ENCODE measurements at regions not wholly inside any gene's neighbourhood (a gene's known extent, or its start where the extent isn't known, plus 50 kb on each side); places are given as distances from the start of the nearest gene placed in this dataset.
"Not testable (repeated sequence)": the region's sequence is repeated elsewhere in the genome, so short reads cannot be mapped to it uniquely, and the experiment has no call there.

GRCh38 chr20:29443819-29444218 is 1813.6 kb upstream of the DEFB115 start:
- H3K9me3 ChIP-seq, result 0 out of 3 replicates have a peak, but pooled peaks cover 3% of the 10 kb centered on the region
- H3K4me1 ChIP-seq, result no peaks in the 10 kb centered on the region
- 62% methylated on average over 3 of the region's 3 CpGs for WGBS (ENCODE audit: missing lambda C conversion rate)
- CTCF ChIA-PET, result interaction anchor here (1.0 to 2.5 kb wide), 3 partner anchors 14 to 1873 kb away, joined by 3 to 8 read pairs (median 5); no protein-coding TSS in a partner anchor
- POLR2A ChIA-PET, result no interaction called here
- FAIRE-seq (no peak), DNase-seq (ENCODE audit: low read depth in 1 of 2, low spot score in 1 of 2) (no peak), ATAC-seq (no peak)
- no peak overlapping the region for H3K27ac ChIP-seq
- TF ChIP-seq POLR2A (IDR thresholded peaks at IDR 0.05; ENCODE audit: low read length) (no peak), FOSL2 (IDR thresholded peaks at IDR 0.05) (no peak), FOSL2 (CRISPR knock-in tag; IDR thresholded peaks at IDR 0.05) (no peak), MAFK (IDR thresholded peaks at IDR 0.05; ENCODE audit: partially characterized antibody) (no peak), HOXB13 (CRISPR knock-in tag; IDR thresholded peaks at IDR 0.05; ENCODE audit: low read depth) (no peak), HOXB5 (CRISPR knock-in tag; IDR thresholded peaks at IDR 0.05) (no peak), TP53 (CRISPR knock-in tag; IDR thresholded peaks at IDR 0.05) (no peak), RFX5 (IDR thresholded peaks at IDR 0.05) (no peak), HEYL (CRISPR knock-in tag; IDR thresholded peaks at IDR 0.05) (no peak), JUN (IDR thresholded peaks at IDR 0.05) (no peak), CHD2 (IDR thresholded peaks at IDR 0.05; ENCODE audit: low read length, partially characterized antibody) (no peak), HMGXB4 (CRISPR knock-in tag; IDR thresholded peaks at IDR 0.05; ENCODE audit: borderline replicate concordance) (no peak), EP300 (IDR thresholded peaks at IDR 0.05) (no peak), CEBPB (IDR thresholded peaks at IDR 0.05) (no peak), RAD21 (conservative IDR thresholded peaks at IDR 0.05 in 1 of 2, IDR thresholded peaks at IDR 0.05 in 1 of 2) (no peak)
- H3K4me2 ChIP-seq, result peak overlapping the region; percentile 65
- no peak overlapping the region for H3K4me3 ChIP-seq

DNA sequence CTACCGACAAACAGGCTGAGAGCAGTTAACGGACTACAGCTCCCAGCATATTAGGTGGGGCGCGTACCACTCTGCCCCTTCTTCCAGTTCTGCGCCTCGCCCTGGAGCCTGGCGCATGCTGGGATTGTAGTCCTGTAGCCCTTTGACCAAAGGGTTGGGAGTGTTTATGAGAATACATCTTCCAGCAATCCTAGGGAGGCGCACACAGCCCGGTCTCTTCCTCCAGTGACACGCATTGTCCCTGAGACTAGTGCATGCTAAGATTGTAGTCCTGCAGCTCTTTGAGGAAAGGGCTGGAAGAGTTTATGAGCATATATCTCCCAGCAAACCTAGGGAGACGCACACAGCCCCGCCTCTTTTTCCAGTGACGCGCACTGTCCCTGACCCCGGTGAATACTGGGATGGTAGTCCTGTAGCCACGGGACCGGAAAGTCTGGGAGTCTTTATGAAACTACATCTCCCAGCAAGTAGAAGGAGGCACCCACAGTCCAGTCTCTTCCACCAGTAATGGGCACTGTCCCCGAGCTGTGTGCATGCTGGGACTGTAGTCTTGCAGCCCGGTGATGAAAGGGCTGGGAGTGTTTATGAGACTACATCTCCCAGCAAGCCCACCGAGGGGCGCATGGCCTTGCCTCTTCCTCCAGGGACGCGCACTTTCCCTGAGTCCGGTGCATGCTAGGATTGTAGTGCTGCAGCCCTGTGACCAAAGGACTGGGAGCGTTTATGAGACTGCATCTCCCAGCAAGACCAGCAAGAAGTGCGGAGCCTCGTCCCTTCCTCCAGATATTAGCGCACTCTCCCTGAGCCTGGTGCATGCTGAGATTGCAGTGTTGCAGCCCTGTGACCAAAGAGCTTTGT is 1812.2 kb upstream of the DEFB115 start:
- H3K27ac ChIP-seq, result peak overlapping the region; percentile 61 to 82
- DNase-seq (ENCODE audit: low read depth in 1 of 2, low spot score in 1 of 2) (peak; percentile 7 to 97), ATAC-seq (peak; percentile 100)
- not testable (repeated sequence) for H3K9me3 ChIP-seq, FAIRE-seq, H3K4me1 ChIP-seq
- peak; percentile 29; the same call in 1 of the 2 replicates for TF ChIP-seq MAX (IDR thresholded peaks at IDR 0.05)
- TF ChIP-seq, protein P1, sequence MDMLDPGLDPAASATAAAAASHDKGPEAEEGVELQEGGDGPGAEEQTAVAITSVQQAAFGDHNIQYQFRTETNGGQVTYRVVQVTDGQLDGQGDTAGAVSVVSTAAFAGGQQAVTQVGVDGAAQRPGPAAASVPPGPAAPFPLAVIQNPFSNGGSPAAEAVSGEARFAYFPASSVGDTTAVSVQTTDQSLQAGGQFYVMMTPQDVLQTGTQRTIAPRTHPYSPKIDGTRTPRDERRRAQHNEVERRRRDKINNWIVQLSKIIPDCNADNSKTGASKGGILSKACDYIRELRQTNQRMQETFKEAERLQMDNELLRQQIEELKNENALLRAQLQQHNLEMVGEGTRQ (IDR thresholded peaks at IDR 0.05), result peak; percentile 25; the same call in 1 of the 2 replicates
- TF ChIP-seq JUN (IDR thresholded peaks at IDR 0.05), result peak in 1 of 2 experiments; percentile 37; a peak in 1 of 5 replicates
- TF ChIP-seq POLR2A (IDR thresholded peaks at IDR 0.05; ENCODE audit: low read length), result peak; percentile 51
- 10% methylated on average over 22 of the region's 28 CpGs for WGBS (ENCODE audit: missing lambda C conversion rate)
- peak overlapping the region; percentile 79 for H3K4me2 ChIP-seq
- H3K4me3 ChIP-seq, result peak overlapping the region; percentile 50
- ChIA-PET POLR2A (interaction anchor here (0.6 to 1.0 kb wide), 3 partner anchors 14 to 29 kb away, joined by 3 read pairs; no protein-coding TSS in a partner anchor), CTCF (interaction anchor here (1.0 kb wide), 1 partner anchor 19 kb away, joined by 3 read pairs; no protein-coding TSS in a partner anchor)

DNA sequence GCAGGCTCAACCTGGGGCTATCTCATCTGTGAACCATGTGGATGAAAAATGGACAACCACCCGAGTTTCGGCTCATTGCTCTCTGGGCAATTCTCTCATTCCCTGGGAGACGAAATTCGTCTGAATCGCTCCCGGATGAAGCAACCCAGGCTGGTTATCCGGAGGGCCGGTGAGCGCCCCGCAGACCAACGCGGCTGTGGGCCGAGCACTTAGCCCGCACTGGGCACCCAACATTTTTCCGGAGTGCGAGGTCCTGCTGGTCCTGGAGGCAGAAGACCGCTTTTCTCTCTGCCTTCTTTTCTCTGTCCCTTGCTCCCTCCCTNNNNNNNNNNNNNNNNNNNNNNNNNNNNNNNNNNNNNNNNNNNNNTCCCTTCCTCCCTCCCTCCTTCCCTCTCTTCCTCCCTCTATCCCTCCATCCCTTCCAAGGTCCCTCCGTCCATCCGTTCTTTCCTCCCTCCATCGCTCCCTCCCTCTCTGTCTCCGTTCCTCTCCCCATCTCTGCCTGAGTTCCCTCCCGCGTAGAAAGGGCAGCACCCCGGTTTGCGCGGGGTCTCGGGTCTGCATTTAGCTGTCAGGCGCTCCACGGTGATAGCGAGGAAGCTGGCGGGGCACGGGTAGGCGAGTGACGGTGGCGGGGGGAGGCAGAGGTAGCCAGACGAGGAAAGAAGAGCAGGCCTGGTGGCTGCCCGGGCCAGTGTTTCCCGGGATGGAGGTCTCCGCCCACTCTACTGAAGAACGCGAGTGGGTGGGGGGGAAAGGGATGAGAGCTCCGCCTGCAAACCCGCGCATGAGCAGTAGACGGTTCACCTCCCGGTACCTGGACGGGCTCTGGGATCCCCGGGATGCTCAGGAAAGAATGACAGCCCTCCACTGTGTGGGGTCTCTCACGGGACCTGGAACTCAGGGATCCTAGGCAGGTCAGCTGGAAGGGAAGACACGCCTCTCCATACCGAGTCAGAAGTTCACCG is 1809.7 kb upstream of the DEFB115 start:
- ATAC-seq; DNase-seq (ENCODE audit: low read depth in 1 of 2, low spot score in 1 of 2); CTCF ChIA-PET; POLR2A ChIA-PET; FAIRE-seq; H3K27ac ChIP-seq; H3K4me1 ChIP-seq; H3K4me2 ChIP-seq; H3K9me3 ChIP-seq; H3K4me3 ChIP-seq: not testable (repeated sequence)
- 66% methylated on average over 52 of the region's 52 CpGs for WGBS (ENCODE audit: missing lambda C conversion rate)
